ENCODE measurements at regions not wholly inside any gene's neighbourhood (a gene's known extent, or its start where the extent isn't known, plus 50 kb on each side); places are given as distances from the start of the nearest gene placed in this dataset.
A peak's percentile ranks its signal among the peaks of the same experiment; 100 is the strongest.

DNA sequence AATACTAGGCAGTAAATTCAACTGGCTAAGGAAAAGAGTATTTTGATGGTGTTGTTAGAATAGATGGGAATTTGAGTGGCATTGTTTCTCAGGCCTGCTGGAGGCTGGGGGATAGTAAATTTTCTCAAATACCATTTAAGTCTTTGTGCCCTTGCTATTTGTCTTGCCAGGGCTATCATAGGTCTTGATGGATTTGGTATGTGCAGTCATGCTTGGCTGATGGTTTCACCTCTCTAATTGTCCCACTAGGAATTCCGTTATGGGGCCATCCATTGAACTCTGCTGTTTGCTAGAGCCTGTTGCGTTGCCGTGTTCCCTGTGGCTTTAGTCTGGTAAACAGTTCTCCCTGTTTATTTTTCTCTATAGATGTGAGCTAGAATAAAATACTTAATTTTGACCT, 438.1 kb upstream of the FAM98A start:
- no peak for DNase-seq

- no peak for DNase-seq
Observed at GRCh38 chr2:34031097-34031496, 432.0 kb upstream of the FAM98A start.

DNA sequence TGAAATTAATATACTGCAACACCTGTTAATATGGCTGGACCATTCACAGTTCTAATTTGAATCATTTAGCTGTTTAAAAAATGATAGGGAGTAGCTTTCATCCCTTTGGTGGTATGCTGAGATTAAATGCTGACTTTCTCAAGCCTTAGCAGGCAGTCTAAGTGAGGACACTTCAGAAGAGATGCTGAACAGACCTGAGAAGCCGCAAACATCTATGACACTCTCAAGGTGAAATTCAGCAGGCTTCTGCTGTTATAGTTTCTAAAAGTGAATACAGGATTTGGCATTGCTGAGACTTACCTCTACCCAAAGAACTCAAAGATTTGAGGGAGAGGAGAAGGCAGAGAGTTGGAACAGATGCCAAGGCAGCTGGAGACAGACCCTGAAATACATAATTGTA, 431.2 kb upstream of the FAM98A start:
- no peak for DNase-seq

DNA sequence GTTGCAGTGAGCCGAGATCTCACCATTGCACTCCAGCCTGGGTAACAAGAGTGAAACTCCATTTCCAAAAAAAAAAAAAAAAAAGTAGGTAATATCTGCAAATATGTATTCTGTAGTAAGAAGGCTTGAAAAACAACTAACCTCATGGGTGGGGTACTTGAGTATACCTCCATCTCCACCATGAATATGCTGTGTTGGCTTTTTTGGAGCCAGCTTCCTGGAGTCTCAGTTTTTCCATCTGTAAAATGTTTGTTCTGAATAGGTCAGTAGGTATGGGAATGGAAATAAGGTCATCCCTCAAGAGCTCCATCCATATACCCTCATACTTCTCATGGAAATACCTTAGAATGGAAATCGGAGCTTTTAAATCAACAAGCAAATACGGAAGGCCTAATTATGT, 430.0 kb upstream of the FAM98A start:
- DNase-seq = no peak

- DNase-seq = no peak
Observed at GRCh38 chr2:34025196-34025595, 426.1 kb upstream of the FAM98A start.

GRCh38 chr2:34012715-34013302, 413.7 kb upstream of the FAM98A start:
- DNase-seq = peak; percentile 4

- DNase-seq = no peak
Observed at GRCh38 chr2:34011684-34012083, 412.6 kb upstream of the FAM98A start.

DNA sequence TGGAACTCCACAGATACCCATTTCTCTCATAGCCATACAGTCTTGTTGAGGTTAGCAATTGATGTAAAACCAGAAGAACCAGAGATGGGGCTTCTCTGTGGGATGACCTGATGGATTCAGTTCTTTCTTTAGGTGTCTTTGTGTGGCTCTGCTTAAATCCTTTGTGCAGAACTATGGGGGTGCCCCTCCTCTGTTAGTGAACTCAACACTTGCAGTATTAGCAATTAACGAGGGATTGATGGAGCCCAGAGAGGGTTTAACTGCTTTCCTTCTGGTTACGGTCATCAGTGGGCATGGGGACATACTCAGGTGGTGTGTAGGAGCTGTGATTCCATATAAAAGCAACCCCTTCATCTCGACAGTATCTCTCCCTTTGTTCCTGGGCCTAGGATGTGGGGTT, 406.8 kb upstream of the FAM98A start:
- no peak for DNase-seq

DNA sequence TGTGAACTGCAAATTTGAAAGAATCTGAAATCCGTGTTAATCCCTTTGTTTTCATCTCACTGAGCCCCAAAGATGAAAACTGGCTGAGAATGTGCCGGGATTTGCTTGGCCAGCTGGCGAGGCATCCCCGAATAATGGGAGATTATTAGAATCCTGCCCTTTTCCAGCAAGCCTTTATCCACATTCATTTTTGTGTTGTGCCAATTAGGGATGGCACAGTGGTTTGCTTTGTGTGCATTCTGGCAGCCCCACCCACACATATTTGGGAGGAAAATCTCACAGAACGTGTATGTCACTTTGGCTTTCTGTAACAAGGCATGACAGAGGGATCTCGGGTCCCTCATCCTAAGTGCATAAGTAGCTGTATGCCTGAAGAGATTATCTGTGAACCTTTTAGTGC, 405.8 kb upstream of the FAM98A start:
- DNase-seq = no peak

- DNase-seq = no peak
Observed at GRCh38 chr2:34003795-34004194, 404.7 kb upstream of the FAM98A start.

DNA sequence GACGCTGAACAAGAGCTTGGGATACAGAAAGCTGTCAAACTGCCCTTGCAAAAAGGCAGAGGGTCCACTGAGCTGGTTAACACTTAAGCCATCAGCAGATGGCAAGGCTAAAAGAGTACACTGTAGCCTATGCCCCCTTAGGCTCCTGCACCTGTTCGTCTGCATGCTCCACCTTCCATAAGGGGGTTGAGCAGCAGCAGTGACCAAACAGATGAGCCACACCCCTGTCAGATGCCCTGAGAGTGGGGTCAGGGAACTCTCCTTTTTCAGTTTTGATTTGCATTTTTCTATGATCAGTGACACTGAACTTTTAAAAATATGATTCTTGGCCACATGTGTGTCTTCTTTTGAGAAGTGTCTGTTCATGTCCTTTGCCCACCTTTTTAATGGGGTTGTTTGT, 402.5 kb upstream of the FAM98A start:
- DNase-seq = no peak

DNA sequence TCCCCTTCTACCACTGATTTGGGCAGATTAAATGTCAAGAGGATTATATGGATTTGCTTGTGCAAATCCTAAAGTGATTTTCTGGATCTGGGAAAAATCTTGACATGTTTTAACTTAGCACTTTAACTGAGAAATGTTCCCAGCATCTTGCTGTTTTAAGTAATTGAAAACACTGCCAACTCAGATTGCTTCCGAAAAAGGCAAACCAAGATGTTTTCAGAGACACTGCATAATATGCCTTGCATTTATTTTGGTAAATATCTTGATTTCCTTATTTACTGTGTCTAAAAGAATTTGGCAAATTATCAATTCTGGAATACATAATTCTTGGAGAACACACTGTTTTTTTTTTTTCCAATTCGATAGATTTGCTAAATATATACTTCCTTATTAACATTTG, 385.0 kb upstream of the FAM98A start:
- no peak for DNase-seq

DNA sequence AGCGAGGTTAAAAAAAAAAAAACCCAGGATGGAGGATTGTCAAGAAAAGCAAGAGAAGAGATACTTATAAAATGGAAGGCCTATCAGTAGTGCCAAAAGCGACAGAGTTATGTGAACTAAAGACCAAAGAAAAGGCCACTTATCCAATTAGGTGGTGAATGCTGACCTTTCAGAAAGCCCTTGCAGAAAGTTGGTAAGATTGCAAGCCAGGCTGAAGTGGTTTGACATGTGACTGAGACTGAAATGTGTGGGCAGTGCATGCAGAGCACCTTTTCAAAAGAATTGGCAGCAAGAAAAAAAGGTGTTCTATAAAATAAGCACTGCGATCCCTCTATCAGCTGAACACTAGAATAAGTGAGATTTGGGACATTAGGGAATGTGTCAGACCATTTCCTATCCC, 379.4 kb upstream of the FAM98A start:
- DNase-seq = no peak

DNA sequence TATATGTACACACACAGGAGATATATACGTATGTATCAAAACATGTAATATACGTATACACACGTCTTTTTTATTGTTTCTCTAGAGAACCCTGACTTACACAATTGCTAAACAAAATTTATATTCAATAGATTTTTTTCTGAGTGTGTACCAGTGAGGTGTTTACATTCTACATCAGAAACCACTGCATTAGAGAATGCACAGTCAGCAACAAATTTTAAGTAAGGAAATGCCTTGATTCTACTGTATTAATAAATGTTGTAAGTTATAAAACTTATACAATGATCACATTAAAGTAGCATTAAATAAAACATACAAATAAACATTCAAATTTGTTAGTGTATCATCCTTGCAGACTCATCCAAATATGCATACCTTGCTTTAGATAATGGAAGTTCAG, 376.4 kb upstream of the FAM98A start:
- no peak for DNase-seq

GRCh38 chr2:33967103-33967502, 368.0 kb upstream of the FAM98A start:
- DNase-seq = no peak

- no peak for DNase-seq
Observed at GRCh38 chr2:33958591-33958990, 359.5 kb upstream of the FAM98A start.

GRCh38 chr2:33949371-33949770, 350.3 kb upstream of the FAM98A start:
- no peak for DNase-seq

DNA sequence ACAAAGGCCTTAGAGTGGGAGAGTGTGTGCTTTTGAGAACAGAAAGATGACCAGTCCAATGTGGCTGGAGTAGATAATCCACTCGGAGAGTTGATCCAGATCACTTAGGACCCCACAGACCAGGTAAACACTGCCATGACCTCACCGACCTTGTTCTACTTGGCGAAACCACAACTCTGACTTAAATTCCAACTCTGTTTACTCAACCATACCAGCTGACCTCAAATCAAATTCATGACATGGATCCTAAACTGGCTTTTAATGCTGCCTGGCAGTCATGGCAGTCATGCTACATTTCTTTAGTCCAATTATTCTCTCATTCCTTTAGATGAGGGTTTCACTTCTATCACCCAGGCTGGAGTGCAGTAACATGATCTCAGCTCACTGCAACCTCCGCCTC, 347.1 kb upstream of the FAM98A start:
- DNase-seq = no peak

- no peak for DNase-seq
Observed at GRCh38 chr2:33933203-33933602, 334.1 kb upstream of the FAM98A start.

DNA sequence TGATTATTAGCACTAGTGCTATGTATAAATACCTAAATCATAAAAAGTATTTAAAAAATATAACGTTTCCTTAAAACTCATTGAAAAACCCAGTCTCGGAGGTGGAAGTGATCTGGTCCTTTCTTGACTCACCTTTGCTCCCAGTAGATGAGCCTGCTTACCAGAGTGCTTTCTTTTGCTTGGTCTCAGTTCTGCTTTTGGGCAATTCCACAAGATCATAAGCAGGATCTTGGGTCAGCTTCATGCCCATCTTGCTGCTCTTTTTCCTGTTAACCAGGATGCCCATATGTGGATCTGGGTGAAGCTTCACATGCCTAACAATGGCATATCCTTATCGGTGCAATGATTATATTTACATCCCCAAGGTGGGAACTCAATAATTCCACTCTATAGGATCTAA, 332.1 kb upstream of the FAM98A start:
- DNase-seq = no peak

DNA sequence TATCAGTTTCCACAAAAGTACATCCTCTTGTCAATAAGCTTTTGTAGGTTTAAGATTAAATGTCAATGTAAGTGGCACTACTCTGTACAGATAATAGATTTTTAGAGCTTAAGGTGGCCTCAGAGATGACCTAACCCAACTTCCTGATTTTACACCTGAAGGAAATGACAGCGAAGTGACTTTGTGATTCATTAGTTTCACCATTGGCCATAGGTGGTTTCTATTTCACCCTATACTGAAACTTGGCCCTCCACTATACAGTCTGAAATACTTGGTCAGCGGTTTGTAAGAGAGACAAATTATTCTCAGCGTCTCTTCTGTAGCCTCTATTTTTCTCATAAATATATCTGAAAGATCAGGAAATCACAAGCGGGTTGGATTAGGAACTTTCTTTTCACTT, 330.4 kb upstream of the FAM98A start:
- no peak for DNase-seq

- no peak for DNase-seq
Observed at GRCh38 chr2:33927756-33928155, 328.7 kb upstream of the FAM98A start.

DNA sequence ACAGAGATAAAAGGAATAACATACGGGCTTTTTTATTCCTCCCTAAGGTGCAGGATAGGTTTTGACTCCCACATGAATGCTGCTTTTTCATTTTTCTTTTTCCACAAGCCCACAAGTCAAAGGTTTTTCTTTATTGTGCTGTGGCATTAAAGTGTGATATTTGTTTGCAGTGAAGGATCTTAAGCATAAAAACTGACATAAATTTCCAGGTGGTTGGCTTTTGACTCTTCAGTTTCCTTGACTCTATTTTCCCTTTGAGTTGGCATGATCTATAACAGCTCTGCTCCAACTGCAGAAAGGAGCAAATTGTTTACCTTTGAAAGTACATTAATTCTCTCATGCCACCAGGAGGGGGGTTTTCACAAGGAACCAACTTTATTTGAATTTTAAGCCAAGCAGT, 326.2 kb upstream of the FAM98A start:
- DNase-seq = no peak

- no peak for DNase-seq
Observed at GRCh38 chr2:33924586-33925169, 325.6 kb upstream of the FAM98A start.

GRCh38 chr2:33917252-33917651, 318.2 kb upstream of the FAM98A start:
- DNase-seq = no peak
